NCI-H1694 treated with DMSO at 0.1 percent for 48 hours (cell line): ENCODE measurements at regions not wholly inside any gene's neighbourhood (a gene's known extent, or its start where the extent isn't known, plus 50 kb on each side); places are given as distances from the start of the nearest gene placed in this dataset.

Experiments
- DNase-seq: peaks from one replicate; lab custom pipeline; 2025; lab: John Stamatoyannopoulos, UW

- DNase-seq: no peak
Observed at GRCh38 chr4:133046156-133046555, 102.9 kb upstream of the PCDH10 start.

DNA sequence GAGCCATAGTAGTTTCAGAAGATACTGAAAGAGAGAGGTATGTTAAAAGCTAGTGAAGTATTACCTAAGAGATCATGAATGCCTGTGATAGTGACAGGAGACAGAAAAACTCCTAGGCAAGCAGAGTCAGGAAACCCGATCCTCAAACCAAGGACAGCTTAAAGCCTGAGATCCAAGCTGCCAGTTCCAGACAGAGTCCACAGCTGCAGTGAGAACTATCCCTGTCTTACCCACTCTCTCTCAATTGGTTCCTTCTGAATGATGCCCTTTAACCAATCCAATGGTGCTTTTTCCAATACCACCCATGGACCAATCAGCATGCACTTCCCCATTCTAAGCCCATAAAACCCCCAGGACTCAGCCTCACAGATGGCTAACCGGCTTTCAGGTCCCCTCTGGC is 90.4 kb upstream of the PCDH10 start:
- no peak for DNase-seq

- no peak for DNase-seq
Observed at GRCh38 chr4:133059117-133059516, 90.0 kb upstream of the PCDH10 start.

- DNase-seq: no peak
Observed at GRCh38 chr4:133062851-133063250, 86.2 kb upstream of the PCDH10 start.

- no peak for DNase-seq
Observed at GRCh38 chr4:133068083-133068482, 81.0 kb upstream of the PCDH10 start.

DNA sequence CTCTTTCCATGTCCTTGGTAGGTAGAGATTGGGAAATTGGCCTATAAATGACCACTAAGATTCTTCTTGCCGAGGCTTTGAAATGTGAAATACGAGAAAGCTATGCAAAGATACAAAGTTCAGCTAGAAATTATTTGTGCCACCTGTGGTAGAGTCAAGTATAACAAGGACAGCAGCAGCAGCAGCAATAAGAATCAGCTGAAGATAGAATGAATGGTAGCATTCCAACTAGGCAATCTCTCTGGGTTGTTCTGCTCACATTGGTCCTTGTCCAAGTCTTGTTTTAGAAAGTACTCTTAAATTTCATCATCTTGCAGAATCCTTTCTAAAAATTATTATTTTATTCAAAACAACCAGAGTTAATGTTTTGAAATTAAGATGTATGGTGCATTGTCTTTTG is 67.8 kb upstream of the PCDH10 start:
- DNase-seq: no peak

GRCh38 chr4:133084421-133084820 is 64.7 kb upstream of the PCDH10 start:
- DNase-seq: no peak

DNA sequence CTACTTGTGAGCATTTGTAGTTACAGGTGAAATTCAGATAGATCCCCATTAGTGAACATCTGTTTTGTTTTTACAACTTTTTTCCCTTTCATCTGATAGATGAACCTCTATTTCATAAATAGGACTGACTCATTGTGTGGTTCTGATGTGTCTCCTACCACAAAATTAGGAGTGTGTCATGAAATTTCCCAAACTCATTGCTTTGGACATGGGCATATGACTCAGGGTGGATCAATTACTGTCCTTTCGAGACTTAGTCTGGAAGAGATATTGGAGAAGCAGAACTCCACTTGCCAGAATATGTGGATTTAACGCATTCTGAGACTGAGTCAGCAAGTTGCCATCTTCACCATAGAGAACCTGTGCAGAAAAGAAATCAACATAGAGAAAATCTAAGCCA is 53.5 kb upstream of the PCDH10 start:
- no peak for DNase-seq

- no peak for DNase-seq
Observed at GRCh38 chr4:133096972-133097371, 52.1 kb upstream of the PCDH10 start.
